WTC11 (cell line): ENCODE measurements at regions not wholly inside any gene's neighbourhood (a gene's known extent, or its start where the extent isn't known, plus 50 kb on each side); places are given as distances from the start of the nearest gene placed in this dataset.

Source experiments
- ATAC-seq: fragments of 200-7000 bp; cut with Tn5 transposase; 2 replicates; pipeline ENCODE4 v1.10.0; 2021; ENCODE audit warnings: mild to moderate bottlenecking, moderate library complexity
- CTCF ChIA-PET: fragments of 300-600 bp; sonication (Branson Sonifier 250); formaldehyde crosslinking; loops from one replicate; lab custom pipeline; 2021; ENCODE audit warnings: antibody characterized with exemption; lab: Charles Lee
- POLR2A ChIA-PET: fragments of 350-600 bp; sonication (Branson Sonifier 250); formaldehyde crosslinking; loops from one replicate; lab custom pipeline; 2021; ENCODE audit warnings: antibody characterized with exemption; lab: Charles Lee
- DNase-seq: peaks from one replicate; pipeline ENCODE4 v3.0.0; 2021; ENCODE audit warnings: low spot score
- H3K27ac Mint-ChIP-seq: 2 replicates; pipeline ENCODE4 v1.8.0; 2021; ENCODE audit warnings: mixed read lengths
- H3K27me3 Mint-ChIP-seq: 2 replicates; pipeline ENCODE4 v1.8.0; 2021; ENCODE audit warnings: low read depth, mild to moderate bottlenecking, moderate library complexity, mixed read lengths
- H3K36me3 Mint-ChIP-seq: 2 replicates; pipeline ENCODE4 v1.8.0; 2021; ENCODE audit warnings: mixed read lengths
- H3K4me1 Mint-ChIP-seq: 2 replicates; pipeline ENCODE4 v1.8.0; 2022; ENCODE audit warnings: mixed read lengths
- H3K4me3 Mint-ChIP-seq: 2 replicates; pipeline ENCODE4 v1.8.0; 2021; ENCODE audit warnings: mild to moderate bottlenecking, moderate library complexity, mixed read lengths
- H3K9me3 Mint-ChIP-seq: 2 replicates; pipeline ENCODE4 v1.8.0; 2021; ENCODE audit warnings: mixed read lengths
- CREM ChIP-seq: sonication (generic); formaldehyde crosslinking; IDR thresholded peaks from 2 replicates; pipeline ENCODE4 v1.8.1; 2022; ENCODE audit warnings: mild to moderate bottlenecking, missing genetic modification reagents, moderate library complexity
- CTCF ChIP-seq: fragments of 200-600 bp; IDR thresholded peaks from 2 replicates; pipeline ENCODE4 v1.8.0; 2022; ENCODE audit warnings: antibody characterized with exemption
- ERG ChIP-seq: fragments of 250-450 bp; sonication (Bioruptor Pico); IDR thresholded peaks from 2 replicates; pipeline ENCODE4 v1.8.0; 2021; ENCODE audit warnings: mild to moderate bottlenecking
- FOXJ3 ChIP-seq: sonication (generic); formaldehyde crosslinking; IDR thresholded peaks from 2 replicates; pipeline ENCODE4 v1.9.0; 2021; ENCODE audit warnings: missing genetic modification reagents, mild to moderate bottlenecking, borderline replicate concordance
- GABPB1 ChIP-seq: sonication (generic); formaldehyde crosslinking; IDR thresholded peaks from 2 replicates; pipeline ENCODE4 v1.8.1; 2023; ENCODE audit warnings: mild to moderate bottlenecking, missing genetic modification reagents
- GRHL2 ChIP-seq: fragments of 250-450 bp; sonication (Bioruptor Pico); IDR thresholded peaks from 2 replicates; pipeline ENCODE4 v1.8.0; 2022; ENCODE audit warnings: mild to moderate bottlenecking, moderate library complexity; ENCODE audit not compliant: insufficient replicate concordance, severe bottlenecking
- HMGXB4 ChIP-seq: sonication (generic); formaldehyde crosslinking; IDR thresholded peaks from 2 replicates; pipeline ENCODE4 v1.8.1; 2023; ENCODE audit warnings: mild to moderate bottlenecking, moderate library complexity, missing genetic modification reagents
- IRF2 ChIP-seq: sonication (generic); formaldehyde crosslinking; IDR thresholded peaks from 2 replicates; pipeline ENCODE4 v1.8.0; 2022; ENCODE audit warnings: low read depth, missing genetic modification reagents, borderline replicate concordance
- MAX ChIP-seq: sonication (generic); formaldehyde crosslinking; IDR thresholded peaks from 2 replicates; pipeline ENCODE4 v1.8.0; 2022; ENCODE audit warnings: mild to moderate bottlenecking, missing genetic modification reagents
- NFATC4 ChIP-seq: fragments of 250-450 bp; sonication (Bioruptor Pico); IDR thresholded peaks from 2 replicates; pipeline ENCODE4 v1.9.0; 2021; ENCODE audit warnings: mild to moderate bottlenecking
- NFE2L1 ChIP-seq: sonication (generic); formaldehyde crosslinking; IDR thresholded peaks from 2 replicates; pipeline ENCODE4 v1.8.1; 2023; ENCODE audit warnings: missing genetic modification reagents
- NFYB ChIP-seq: sonication (generic); formaldehyde crosslinking; conservative IDR thresholded peaks from 2 replicates; pipeline ENCODE4 v1.8.0; 2022; ENCODE audit warnings: low read depth, missing genetic modification reagents
- NR2C2 ChIP-seq: sonication (generic); formaldehyde crosslinking; IDR thresholded peaks from 2 replicates; pipeline ENCODE4 v1.8.0; 2022; ENCODE audit warnings: mild to moderate bottlenecking, missing genetic modification reagents
- RORB ChIP-seq: fragments of 250-450 bp; sonication (Bioruptor Pico); IDR thresholded peaks from 2 replicates; pipeline ENCODE4 v1.9.0; 2021; ENCODE audit warnings: mild to moderate bottlenecking
- SMAD3 ChIP-seq: sonication (generic); formaldehyde crosslinking; IDR thresholded peaks from 2 replicates; pipeline ENCODE4 v1.8.0; 2022; ENCODE audit warnings: missing genetic modification reagents, mild to moderate bottlenecking, borderline replicate concordance
- SMAD4 ChIP-seq: sonication (generic); formaldehyde crosslinking; IDR thresholded peaks from 2 replicates; pipeline ENCODE4 v1.8.0; 2022; ENCODE audit warnings: mild to moderate bottlenecking, missing genetic modification reagents
- ZBTB21 ChIP-seq: sonication (generic); formaldehyde crosslinking; IDR thresholded peaks from 2 replicates; pipeline ENCODE4 v1.8.1; 2023; ENCODE audit warnings: mild to moderate bottlenecking, missing genetic modification reagents, borderline replicate concordance
- TF ChIP-seq, protein P1 (sequence below): fragments of 250-450 bp; sonication (Bioruptor Pico); conservative IDR thresholded peaks from 2 replicates; pipeline ENCODE4 v1.9.0; 2021; ENCODE audit warnings: mild to moderate bottlenecking
- TF ChIP-seq, protein P2 (sequence below): fragments of 250-450 bp; sonication (Bioruptor Pico); IDR thresholded peaks from 2 replicates; pipeline ENCODE4 v1.9.0; 2021; ENCODE audit warnings: moderate library complexity, mild to moderate bottlenecking, inconsistent platforms, borderline replicate concordance
- TF ChIP-seq, protein P3 (sequence below): sonication (generic); formaldehyde crosslinking; IDR thresholded peaks from 2 replicates; pipeline ENCODE4 v1.8.1; 2023; ENCODE audit warnings: mild to moderate bottlenecking, missing genetic modification reagents, moderate library complexity

DNA sequence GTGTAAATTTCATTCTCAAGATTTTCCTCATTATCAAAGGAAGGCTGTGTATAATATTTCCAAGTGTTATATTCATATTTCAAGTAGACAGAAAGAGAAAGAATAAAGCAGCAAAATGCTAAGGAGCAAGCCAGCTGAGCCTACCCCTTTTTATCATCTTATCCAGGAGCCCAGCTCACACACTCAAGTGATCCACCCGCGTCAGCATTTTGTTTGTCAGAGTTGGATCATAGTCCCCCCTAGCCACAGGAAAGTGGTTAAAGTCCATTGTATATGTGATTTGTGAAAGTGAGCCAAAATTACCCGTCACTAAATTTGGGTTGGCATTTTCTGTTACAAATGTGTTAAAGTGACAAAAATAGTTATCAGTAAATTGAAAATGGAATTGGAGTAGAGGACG lies 289.3 kb upstream of the CTSO start:
- CTCF ChIA-PET, result no interaction called here
- TF ChIP-seq GRHL2 (CRISPR knock-in tag) (no peak), RORB (no peak), SMAD4 (no peak), CTCF (no peak), NFYB (CRISPR knock-in tag) (no peak), ZBTB21 (CRISPR knock-in tag) (no peak), NFE2L1 (CRISPR knock-in tag) (no peak), SMAD3 (CRISPR knock-in tag) (no peak), ERG (CRISPR knock-in tag) (no peak), MAX (CRISPR knock-in tag) (no peak), NR2C2 (CRISPR knock-in tag) (no peak), NFATC4 (CRISPR knock-in tag) (no peak), GABPB1 (CRISPR knock-in tag) (no peak), CREM (CRISPR knock-in tag) (no peak), FOXJ3 (CRISPR knock-in tag) (no peak), HMGXB4 (CRISPR knock-in tag) (no peak), IRF2 (no peak)
- TF ChIP-seq, protein P1, sequence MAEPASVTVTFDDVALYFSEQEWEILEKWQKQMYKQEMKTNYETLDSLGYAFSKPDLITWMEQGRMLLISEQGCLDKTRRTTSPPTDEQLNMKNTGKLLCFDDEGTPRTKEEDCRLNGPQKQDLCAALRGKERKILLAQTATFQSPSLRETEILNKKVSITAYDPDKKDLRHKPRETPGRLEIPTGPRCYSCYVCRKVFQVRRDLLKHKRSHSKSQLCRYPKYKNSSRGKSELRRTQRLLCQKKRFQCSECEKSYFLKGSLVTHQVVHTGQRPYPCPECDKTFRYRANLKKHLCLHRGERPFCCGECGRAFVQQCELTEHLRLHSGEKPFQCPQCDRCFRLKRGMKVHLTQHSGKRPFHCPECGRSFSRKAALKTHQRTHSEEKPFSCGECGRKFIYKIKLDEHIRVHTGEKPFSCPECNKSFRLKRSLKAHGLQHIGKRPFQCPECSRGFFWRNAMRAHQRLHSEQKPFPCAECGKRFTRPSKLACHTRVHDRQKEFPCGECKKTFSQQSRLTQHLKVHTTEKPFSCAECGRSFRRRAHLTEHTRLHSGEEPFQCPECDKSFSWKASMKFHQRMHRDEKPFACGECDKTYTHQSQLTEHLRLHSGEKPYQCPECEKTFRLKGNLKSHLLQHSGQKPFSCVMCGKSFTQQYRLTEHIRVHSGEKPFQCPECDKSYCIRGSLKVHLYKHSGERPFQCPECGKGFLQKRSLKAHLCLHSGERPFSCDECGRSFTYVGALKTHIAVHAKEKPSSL (CRISPR knock-in tag), result no peak
- TF ChIP-seq, protein P2, sequence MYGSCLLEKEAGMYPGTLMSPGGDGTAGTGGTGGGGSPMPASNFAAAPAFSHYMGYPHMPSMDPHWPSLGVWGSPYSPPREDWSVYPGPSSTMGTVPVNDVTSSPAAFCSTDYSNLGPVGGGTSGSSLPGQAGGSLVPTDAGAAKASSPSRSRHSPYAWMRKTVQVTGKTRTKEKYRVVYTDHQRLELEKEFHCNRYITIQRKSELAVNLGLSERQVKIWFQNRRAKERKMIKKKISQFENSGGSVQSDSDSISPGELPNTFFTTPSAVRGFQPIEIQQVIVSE, result no peak
- TF ChIP-seq, protein P3, sequence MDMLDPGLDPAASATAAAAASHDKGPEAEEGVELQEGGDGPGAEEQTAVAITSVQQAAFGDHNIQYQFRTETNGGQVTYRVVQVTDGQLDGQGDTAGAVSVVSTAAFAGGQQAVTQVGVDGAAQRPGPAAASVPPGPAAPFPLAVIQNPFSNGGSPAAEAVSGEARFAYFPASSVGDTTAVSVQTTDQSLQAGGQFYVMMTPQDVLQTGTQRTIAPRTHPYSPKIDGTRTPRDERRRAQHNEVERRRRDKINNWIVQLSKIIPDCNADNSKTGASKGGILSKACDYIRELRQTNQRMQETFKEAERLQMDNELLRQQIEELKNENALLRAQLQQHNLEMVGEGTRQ, result no peak
- POLR2A ChIA-PET, result no interaction called here
- H3K27ac Mint-ChIP-seq, result no peak overlapping the region
- ATAC-seq (no peak), DNase-seq (no peak)
- H3K4me1 Mint-ChIP-seq, result no peaks in the 10 kb centered on the region
- no peaks in the 10 kb centered on the region for H3K36me3 Mint-ChIP-seq
- H3K9me3 Mint-ChIP-seq, result peaks cover 4% of the 10 kb centered on the region; the same call in 1 of the 2 replicates
- no peaks in the 10 kb centered on the region for H3K27me3 Mint-ChIP-seq
- no peak overlapping the region for H3K4me3 Mint-ChIP-seq
